Ishikawa (cell line): ENCODE measurements at regions not wholly inside any gene's neighbourhood (a gene's known extent, or its start where the extent isn't known, plus 50 kb on each side); places are given as distances from the start of the nearest gene placed in this dataset.

ENCODE experiments used
- CEBPB ChIP-seq: IDR thresholded peaks from 2 replicates; pipeline ENCODE4 v1.6.1; 2012
- CREB1 ChIP-seq: IDR thresholded peaks from 2 replicates; pipeline ENCODE4 v1.6.1; 2012; ENCODE audit warnings: low read depth
- FOXM1 ChIP-seq: IDR thresholded peaks from 2 replicates; pipeline ENCODE4 v1.6.1; 2012; ENCODE audit warnings: low read depth, borderline replicate concordance
- NFIC ChIP-seq: IDR thresholded peaks from 2 replicates; pipeline ENCODE4 v1.6.1; 2012
- RAD21 ChIP-seq: IDR thresholded peaks from 2 replicates; pipeline ENCODE4 v1.6.1; 2012; ENCODE audit warnings: low read depth
- TAF1 ChIP-seq: IDR thresholded peaks from 2 replicates; pipeline ENCODE4 v1.6.1; 2012; ENCODE audit warnings: low read depth, mild to moderate bottlenecking
- TCF12 ChIP-seq: IDR thresholded peaks from 2 replicates; pipeline ENCODE4 v1.6.1; 2012; ENCODE audit warnings: low read depth
- TEAD4 ChIP-seq: IDR thresholded peaks from 2 replicates; pipeline ENCODE4 v1.6.1; 2012
- USF1 ChIP-seq: IDR thresholded peaks from 2 replicates; pipeline ENCODE4 v1.6.1; 2012
- YY1 ChIP-seq: IDR thresholded peaks from 2 replicates; pipeline ENCODE4 v1.6.1; 2012; ENCODE audit warnings: low read depth
- ZBTB7A ChIP-seq: IDR thresholded peaks from 2 replicates; pipeline ENCODE4 v1.6.1; 2012; ENCODE audit warnings: low read depth
- TF ChIP-seq, protein P1 (sequence below): IDR thresholded peaks from 2 replicates; pipeline ENCODE4 v1.6.1; 2012
- TF ChIP-seq, protein P2 (sequence below): IDR thresholded peaks from 2 replicates; pipeline ENCODE4 v1.6.1; 2012; ENCODE audit warnings: low read depth, mild to moderate bottlenecking

DNA sequence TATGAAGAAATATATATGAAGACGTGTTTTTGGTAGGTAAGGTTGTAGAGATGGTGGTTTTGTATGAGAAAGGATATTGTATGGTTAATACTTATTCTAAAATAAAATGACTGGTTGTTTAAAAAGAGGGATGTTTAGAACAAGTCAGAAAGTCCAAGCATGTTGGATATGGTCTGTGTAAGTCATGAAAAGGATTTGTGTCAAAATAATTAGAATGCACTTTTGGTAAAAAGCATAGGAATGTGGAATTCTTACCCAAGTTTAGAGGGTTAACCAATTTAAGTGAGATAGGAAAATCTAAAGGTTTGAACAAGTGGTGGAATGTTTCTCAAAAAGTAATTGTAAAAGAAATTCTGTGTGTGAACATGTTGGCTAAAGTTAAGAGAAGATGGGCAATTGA, 1556.5 kb upstream of the C9orf72 start:
- TF ChIP-seq TAF1 (no peak), USF1 (no peak), FOXM1 (no peak), YY1 (no peak), RAD21 (no peak), TCF12 (no peak), CEBPB (no peak), ZBTB7A (no peak), CREB1 (no peak), TEAD4 (no peak), NFIC (no peak)
- TF ChIP-seq, protein P1, sequence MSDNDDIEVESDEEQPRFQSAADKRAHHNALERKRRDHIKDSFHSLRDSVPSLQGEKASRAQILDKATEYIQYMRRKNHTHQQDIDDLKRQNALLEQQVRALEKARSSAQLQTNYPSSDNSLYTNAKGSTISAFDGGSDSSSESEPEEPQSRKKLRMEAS = no peak
- TF ChIP-seq, protein P2, sequence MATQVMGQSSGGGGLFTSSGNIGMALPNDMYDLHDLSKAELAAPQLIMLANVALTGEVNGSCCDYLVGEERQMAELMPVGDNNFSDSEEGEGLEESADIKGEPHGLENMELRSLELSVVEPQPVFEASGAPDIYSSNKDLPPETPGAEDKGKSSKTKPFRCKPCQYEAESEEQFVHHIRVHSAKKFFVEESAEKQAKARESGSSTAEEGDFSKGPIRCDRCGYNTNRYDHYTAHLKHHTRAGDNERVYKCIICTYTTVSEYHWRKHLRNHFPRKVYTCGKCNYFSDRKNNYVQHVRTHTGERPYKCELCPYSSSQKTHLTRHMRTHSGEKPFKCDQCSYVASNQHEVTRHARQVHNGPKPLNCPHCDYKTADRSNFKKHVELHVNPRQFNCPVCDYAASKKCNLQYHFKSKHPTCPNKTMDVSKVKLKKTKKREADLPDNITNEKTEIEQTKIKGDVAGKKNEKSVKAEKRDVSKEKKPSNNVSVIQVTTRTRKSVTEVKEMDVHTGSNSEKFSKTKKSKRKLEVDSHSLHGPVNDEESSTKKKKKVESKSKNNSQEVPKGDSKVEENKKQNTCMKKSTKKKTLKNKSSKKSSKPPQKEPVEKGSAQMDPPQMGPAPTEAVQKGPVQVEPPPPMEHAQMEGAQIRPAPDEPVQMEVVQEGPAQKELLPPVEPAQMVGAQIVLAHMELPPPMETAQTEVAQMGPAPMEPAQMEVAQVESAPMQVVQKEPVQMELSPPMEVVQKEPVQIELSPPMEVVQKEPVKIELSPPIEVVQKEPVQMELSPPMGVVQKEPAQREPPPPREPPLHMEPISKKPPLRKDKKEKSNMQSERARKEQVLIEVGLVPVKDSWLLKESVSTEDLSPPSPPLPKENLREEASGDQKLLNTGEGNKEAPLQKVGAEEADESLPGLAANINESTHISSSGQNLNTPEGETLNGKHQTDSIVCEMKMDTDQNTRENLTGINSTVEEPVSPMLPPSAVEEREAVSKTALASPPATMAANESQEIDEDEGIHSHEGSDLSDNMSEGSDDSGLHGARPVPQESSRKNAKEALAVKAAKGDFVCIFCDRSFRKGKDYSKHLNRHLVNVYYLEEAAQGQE = no peak
